ENCODE measurements at regions not wholly inside any gene's neighbourhood (a gene's known extent, or its start where the extent isn't known, plus 50 kb on each side); places are given as distances from the start of the nearest gene placed in this dataset.

DNA sequence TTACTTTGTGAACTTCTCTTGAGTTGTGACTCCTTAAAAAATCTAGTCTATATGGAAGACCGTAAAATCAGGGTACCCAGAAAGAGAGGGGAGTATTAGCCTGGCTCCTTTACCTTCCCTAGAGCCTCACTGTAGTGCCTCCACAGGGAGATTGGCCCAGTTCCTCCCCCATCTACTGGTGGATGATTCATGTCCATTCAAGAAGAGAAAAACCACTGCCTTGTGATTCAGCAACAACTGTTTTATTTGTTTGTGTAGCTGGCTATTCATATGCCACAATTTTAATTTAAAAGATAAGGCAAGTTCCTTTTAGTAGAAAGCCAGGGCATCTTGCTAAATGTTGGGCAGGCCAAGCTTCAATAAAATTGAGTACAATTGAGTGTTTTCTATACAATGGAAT, 221.8 kb upstream of the KCNIP4 start:
- TF ChIP-seq FOS (IDR thresholded peaks at IDR 0.05; ENCODE audit: borderline replicate concordance, insufficient read depth, low read length) (peak; percentile 53), GATA2 (IDR thresholded peaks at IDR 0.05; ENCODE audit: insufficient read depth, insufficient read length, low read depth, low read length) (no peak)
- H3K9ac ChIP-seq (replicated peaks; ENCODE audit: extremely low read depth, insufficient read depth, low read length) = no peak overlapping the region
- H3K27me3 ChIP-seq (ENCODE audit: control insufficient read depth in 2 of 2, insufficient read depth in 2 of 2, low read length in 2 of 2) = no peaks in the 10 kb centered on the region
- no peaks in the 10 kb centered on the region for H3K79me2 ChIP-seq (ENCODE audit: control insufficient read depth, insufficient read depth, low read length)
- CTCF ChIA-PET = no interaction called here
- no peaks in the 10 kb centered on the region for H4K20me1 ChIP-seq (replicated peaks; ENCODE audit: control insufficient read depth, extremely low read depth, insufficient read depth, low read length)
- no peaks in the 10 kb centered on the region for H3K9me1 ChIP-seq (replicated peaks; ENCODE audit: control insufficient read depth, extremely low read depth, insufficient read depth, low read length)
- POLR2A ChIA-PET = no interaction called here
- FAIRE-seq = no peak
- dilution Hi-C loops (cut with MboI; ENCODE audit: extremely low pct_ligation_motif_present, low sequenced_read_pairs) = no loop called here
- H3K36me3 ChIP-seq (ENCODE audit: control insufficient read depth in 2 of 2, extremely low read depth in 1 of 2, insufficient read depth in 2 of 2, low read length in 2 of 2) = no peaks in the 10 kb centered on the region
- BruUV-seq (replicated peaks) = no TSS peak
- DNase-seq (ENCODE audit: low read depth, low spot score) = no peak
- no peak overlapping the region for H3K27ac ChIP-seq (ENCODE audit: insufficient read depth, low read depth, low read length)
- no peak overlapping the region for H3K4me2 ChIP-seq (ENCODE audit: insufficient read depth, low read length)
- no peak overlapping the region for H2AFZ ChIP-seq (ENCODE audit: low read depth, low read length)
- H3K4me1 ChIP-seq (ENCODE audit: control insufficient read depth, extremely low read depth, insufficient read depth, low read length) = no peaks in the 10 kb centered on the region
- intact Hi-C loops (cut with micrococcal nuclease) = no loop called here
- no peaks in the 10 kb centered on the region for H3K9me3 ChIP-seq (replicated peaks; ENCODE audit: control insufficient read depth, insufficient read depth, low read length)
- H3K4me3 ChIP-seq (replicated peaks in 1 of 3; ENCODE audit: insufficient read depth in 1 of 3, low read depth in 1 of 3, low read length in 3 of 3) = no peak overlapping the region

DNA sequence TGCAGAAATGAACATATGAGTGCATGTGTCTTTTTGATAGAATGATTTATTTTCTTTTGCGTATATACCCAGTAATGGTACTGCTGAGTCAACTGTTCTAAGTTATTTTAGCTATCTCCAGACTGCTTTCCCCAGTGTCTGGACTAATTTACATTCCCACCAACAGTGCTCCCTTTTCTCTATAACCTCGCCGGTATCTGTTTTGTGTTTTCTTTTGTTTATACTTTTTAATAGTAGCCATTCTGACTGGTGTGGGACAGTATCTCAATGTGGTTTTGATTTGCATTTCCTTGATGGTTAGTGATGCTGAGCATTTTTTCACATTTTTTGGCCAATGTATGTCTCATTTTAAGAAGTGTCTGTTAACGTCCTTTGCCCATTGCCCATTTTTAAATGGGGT, 218.6 kb upstream of the KCNIP4 start:
- DNase-seq (ENCODE audit: low read depth, low spot score) (no peak), FAIRE-seq (no peak)
- Histone ChIP-seq H4K20me1 (replicated peaks; ENCODE audit: control insufficient read depth, extremely low read depth, insufficient read depth, low read length) (no peaks in the 10 kb centered on the region), H3K27ac (ENCODE audit: insufficient read depth, low read depth, low read length) (no peak overlapping the region), H3K79me2 (ENCODE audit: control insufficient read depth, insufficient read depth, low read length) (no peaks in the 10 kb centered on the region), H3K36me3 (ENCODE audit: control insufficient read depth in 2 of 2, extremely low read depth in 1 of 2, insufficient read depth in 2 of 2, low read length in 2 of 2) (no peaks in the 10 kb centered on the region), H3K9ac (replicated peaks; ENCODE audit: extremely low read depth, insufficient read depth, low read length) (no peak overlapping the region), H2AFZ (ENCODE audit: low read depth, low read length) (no peak overlapping the region), H3K4me1 (ENCODE audit: control insufficient read depth, extremely low read depth, insufficient read depth, low read length) (no peaks in the 10 kb centered on the region), H3K27me3 (ENCODE audit: control insufficient read depth in 2 of 2, insufficient read depth in 2 of 2, low read length in 2 of 2) (no peaks in the 10 kb centered on the region), H3K4me3 (replicated peaks in 1 of 3; ENCODE audit: insufficient read depth in 1 of 3, low read depth in 1 of 3, low read length in 3 of 3) (no peak overlapping the region), H3K4me2 (ENCODE audit: insufficient read depth, low read length) (no peak overlapping the region), H3K9me1 (replicated peaks; ENCODE audit: control insufficient read depth, extremely low read depth, insufficient read depth, low read length) (no peaks in the 10 kb centered on the region), H3K9me3 (replicated peaks; ENCODE audit: control insufficient read depth, insufficient read depth, low read length) (no peaks in the 10 kb centered on the region)
- ChIA-PET CTCF (no interaction called here), POLR2A (no interaction called here)
- intact Hi-C loops (cut with micrococcal nuclease) = no loop called here
- BruUV-seq (replicated peaks) = no TSS peak
- dilution Hi-C loops (cut with MboI; ENCODE audit: extremely low pct_ligation_motif_present, low sequenced_read_pairs) = no loop called here
- TF ChIP-seq, protein P1, sequence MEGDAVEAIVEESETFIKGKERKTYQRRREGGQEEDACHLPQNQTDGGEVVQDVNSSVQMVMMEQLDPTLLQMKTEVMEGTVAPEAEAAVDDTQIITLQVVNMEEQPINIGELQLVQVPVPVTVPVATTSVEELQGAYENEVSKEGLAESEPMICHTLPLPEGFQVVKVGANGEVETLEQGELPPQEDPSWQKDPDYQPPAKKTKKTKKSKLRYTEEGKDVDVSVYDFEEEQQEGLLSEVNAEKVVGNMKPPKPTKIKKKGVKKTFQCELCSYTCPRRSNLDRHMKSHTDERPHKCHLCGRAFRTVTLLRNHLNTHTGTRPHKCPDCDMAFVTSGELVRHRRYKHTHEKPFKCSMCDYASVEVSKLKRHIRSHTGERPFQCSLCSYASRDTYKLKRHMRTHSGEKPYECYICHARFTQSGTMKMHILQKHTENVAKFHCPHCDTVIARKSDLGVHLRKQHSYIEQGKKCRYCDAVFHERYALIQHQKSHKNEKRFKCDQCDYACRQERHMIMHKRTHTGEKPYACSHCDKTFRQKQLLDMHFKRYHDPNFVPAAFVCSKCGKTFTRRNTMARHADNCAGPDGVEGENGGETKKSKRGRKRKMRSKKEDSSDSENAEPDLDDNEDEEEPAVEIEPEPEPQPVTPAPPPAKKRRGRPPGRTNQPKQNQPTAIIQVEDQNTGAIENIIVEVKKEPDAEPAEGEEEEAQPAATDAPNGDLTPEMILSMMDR (IDR thresholded peaks at IDR 0.05; ENCODE audit: extremely low read depth in 1 of 2, insufficient read depth in 1 of 2, low read depth in 1 of 2, low read length in 2 of 2) = no peak
- no peak for TF ChIP-seq FOS (IDR thresholded peaks at IDR 0.05; ENCODE audit: borderline replicate concordance, insufficient read depth, low read length)

Data from endothelial cell of umbilical vein (primary cell).